ENCODE measurements at regions not wholly inside any gene's neighbourhood (a gene's known extent, or its start where the extent isn't known, plus 50 kb on each side); places are given as distances from the start of the nearest gene placed in this dataset.

- H3K27me3 ChIP-seq (ENCODE audit: control insufficient read depth in 3 of 3, insufficient read depth in 3 of 3, low read depth in 1 of 3, low read length in 3 of 3): peaks cover 0 to 3% (median 0%) of the 10 kb centered on the region in 3 experiments
- H2BK120ac ChIP-seq (ENCODE audit: low read depth, low read length): no peak overlapping the region
- H3K4me3 ChIP-seq (ENCODE audit: low read length in 2 of 2): no peak overlapping the region
- H3K27ac ChIP-seq (replicated peaks; ENCODE audit: low read length): no peak overlapping the region
- H3K9me3 ChIP-seq (replicated peaks in 1 of 2; ENCODE audit: control insufficient read depth in 2 of 2, insufficient read depth in 1 of 2, low read depth in 1 of 2, low read length in 2 of 2): peaks cover 0 to 2% of the 10 kb centered on the region in 2 donors
- no peak overlapping the region for H2BK15ac ChIP-seq (ENCODE audit: low read length)
- H4K8ac ChIP-seq (ENCODE audit: low read depth, low read length): no peak overlapping the region
- H3K4ac ChIP-seq (ENCODE audit: low read length): no peak overlapping the region
- DNase-seq (ENCODE audit: low spot score): no peak
- no peak overlapping the region for H2AK5ac ChIP-seq (ENCODE audit: low read depth, low read length)
- no peak overlapping the region for H2BK12ac ChIP-seq (ENCODE audit: low read length)
- no peak overlapping the region for H2BK5ac ChIP-seq (ENCODE audit: low read length)
- H3K9ac ChIP-seq (ENCODE audit: low read depth, low read length, poor library complexity): no peak overlapping the region
- WGBS, 2 donors (ENCODE audit: extremely low coverage in 2 of 2, insufficient read length in 2 of 2, insufficient replicate concordance in 1 of 2): no CpG with 5 or more reads among the region's 5 CpGs
- no peak overlapping the region for H2AFZ ChIP-seq (ENCODE audit: low read length)
- H3K4me1 ChIP-seq (ENCODE audit: control insufficient read depth in 2 of 2, insufficient read depth in 1 of 2, low read depth in 1 of 2, low read length in 2 of 2): peaks cover 0 to 2% of the 10 kb centered on the region in 2 donors
- no peaks in the 10 kb centered on the region for H3K36me3 ChIP-seq (replicated peaks in 1 of 2; ENCODE audit: control insufficient read depth in 2 of 2, insufficient read depth in 2 of 2, low read length in 2 of 2)
- no peak overlapping the region for H3K4me2 ChIP-seq (ENCODE audit: insufficient read depth, low read length, poor library complexity, severe bottlenecking)
- H3K18ac ChIP-seq (ENCODE audit: low read length): no peak overlapping the region
- H3K23ac ChIP-seq (ENCODE audit: low read depth, low read length, poor library complexity): no peak overlapping the region
- H4K91ac ChIP-seq (ENCODE audit: low read depth, low read length, poor library complexity): no peak overlapping the region
- H3K79me1 ChIP-seq (ENCODE audit: low read depth, low read length): no peaks in the 10 kb centered on the region
- H3K14ac ChIP-seq (ENCODE audit: low read length): no peak overlapping the region
Observed at GRCh38 chr5:173537228-173537627, 79.2 kb downstream of the BOD1 start.

GRCh38 chr5:173535976-173536639 lies 80.3 kb downstream of the BOD1 start:
- no peak overlapping the region for H4K8ac ChIP-seq (ENCODE audit: low read depth, low read length)
- no peak overlapping the region for H2BK12ac ChIP-seq (ENCODE audit: low read length)
- H3K36me3 ChIP-seq (replicated peaks in 1 of 2; ENCODE audit: control insufficient read depth in 2 of 2, insufficient read depth in 2 of 2, low read length in 2 of 2): no peaks in the 10 kb centered on the region
- no peak overlapping the region for H2BK5ac ChIP-seq (ENCODE audit: low read length)
- no peak overlapping the region for H3K18ac ChIP-seq (ENCODE audit: low read length)
- H3K4ac ChIP-seq (ENCODE audit: low read length): no peak overlapping the region
- DNase-seq (ENCODE audit: low spot score): no peak
- H3K4me3 ChIP-seq (ENCODE audit: low read length in 2 of 2): no peak overlapping the region
- H2BK15ac ChIP-seq (ENCODE audit: low read length): no peak overlapping the region
- H3K9ac ChIP-seq (ENCODE audit: low read depth, low read length, poor library complexity): no peak overlapping the region
- peaks cover 0 to 2% of the 10 kb centered on the region in 2 donors for H3K9me3 ChIP-seq (replicated peaks in 1 of 2; ENCODE audit: control insufficient read depth in 2 of 2, insufficient read depth in 1 of 2, low read depth in 1 of 2, low read length in 2 of 2)
- H3K79me1 ChIP-seq (ENCODE audit: low read depth, low read length): no peaks in the 10 kb centered on the region
- H3K4me1 ChIP-seq (ENCODE audit: control insufficient read depth in 2 of 2, insufficient read depth in 1 of 2, low read depth in 1 of 2, low read length in 2 of 2): peaks cover 0 to 2% of the 10 kb centered on the region in 2 donors
- no peak overlapping the region for H3K27ac ChIP-seq (replicated peaks; ENCODE audit: low read length)
- no peak overlapping the region for H2BK120ac ChIP-seq (ENCODE audit: low read depth, low read length)
- peaks cover 0 to 3% (median 0%) of the 10 kb centered on the region in 3 experiments for H3K27me3 ChIP-seq (ENCODE audit: control insufficient read depth in 3 of 3, insufficient read depth in 3 of 3, low read depth in 1 of 3, low read length in 3 of 3)
- no CpG with 5 or more reads among the region's 3 CpGs for WGBS, 2 donors (ENCODE audit: extremely low coverage in 2 of 2, insufficient read length in 2 of 2, insufficient replicate concordance in 1 of 2)
- H3K4me2 ChIP-seq (ENCODE audit: insufficient read depth, low read length, poor library complexity, severe bottlenecking): no peak overlapping the region
- H4K91ac ChIP-seq (ENCODE audit: low read depth, low read length, poor library complexity): no peak overlapping the region
- H3K23ac ChIP-seq (ENCODE audit: low read depth, low read length, poor library complexity): no peak overlapping the region
- H2AFZ ChIP-seq (ENCODE audit: low read length): no peak overlapping the region
- no peak overlapping the region for H2AK5ac ChIP-seq (ENCODE audit: low read depth, low read length)
- H3K14ac ChIP-seq (ENCODE audit: low read length): no peak overlapping the region

- no peak overlapping the region for H3K9ac ChIP-seq (ENCODE audit: low read depth, low read length, poor library complexity)
- no peaks in the 10 kb centered on the region for H3K36me3 ChIP-seq (replicated peaks in 1 of 2; ENCODE audit: control insufficient read depth in 2 of 2, insufficient read depth in 2 of 2, low read length in 2 of 2)
- peaks cover 0 to 2% of the 10 kb centered on the region in 2 donors for H3K9me3 ChIP-seq (replicated peaks in 1 of 2; ENCODE audit: control insufficient read depth in 2 of 2, insufficient read depth in 1 of 2, low read depth in 1 of 2, low read length in 2 of 2)
- WGBS, 2 donors (ENCODE audit: extremely low coverage in 2 of 2, insufficient read length in 2 of 2, insufficient replicate concordance in 1 of 2): no CpG with 5 or more reads among the region's 1 CpG
- no peak overlapping the region for H3K27ac ChIP-seq (replicated peaks; ENCODE audit: low read length)
- H3K4me2 ChIP-seq (ENCODE audit: insufficient read depth, low read length, poor library complexity, severe bottlenecking): no peak overlapping the region
- H3K4me1 ChIP-seq (ENCODE audit: control insufficient read depth in 2 of 2, insufficient read depth in 1 of 2, low read depth in 1 of 2, low read length in 2 of 2): peaks cover 0 to 2% of the 10 kb centered on the region in 2 donors
- H3K4ac ChIP-seq (ENCODE audit: low read length): no peak overlapping the region
- no peak for DNase-seq (ENCODE audit: low spot score)
- H3K4me3 ChIP-seq (ENCODE audit: low read length in 2 of 2): no peak overlapping the region
- H4K91ac ChIP-seq (ENCODE audit: low read depth, low read length, poor library complexity): no peak overlapping the region
- no peak overlapping the region for H2AFZ ChIP-seq (ENCODE audit: low read length)
- no peak overlapping the region for H3K23ac ChIP-seq (ENCODE audit: low read depth, low read length, poor library complexity)
- no peak overlapping the region for H3K14ac ChIP-seq (ENCODE audit: low read length)
- no peak overlapping the region for H2BK15ac ChIP-seq (ENCODE audit: low read length)
- H3K18ac ChIP-seq (ENCODE audit: low read length): no peak overlapping the region
- peaks cover 0 to 3% (median 0%) of the 10 kb centered on the region in 3 experiments for H3K27me3 ChIP-seq (ENCODE audit: control insufficient read depth in 3 of 3, insufficient read depth in 3 of 3, low read depth in 1 of 3, low read length in 3 of 3)
- H4K8ac ChIP-seq (ENCODE audit: low read depth, low read length): no peak overlapping the region
- no peak overlapping the region for H2BK12ac ChIP-seq (ENCODE audit: low read length)
- no peak overlapping the region for H2BK120ac ChIP-seq (ENCODE audit: low read depth, low read length)
- no peak overlapping the region for H2AK5ac ChIP-seq (ENCODE audit: low read depth, low read length)
- H3K79me1 ChIP-seq (ENCODE audit: low read depth, low read length): no peaks in the 10 kb centered on the region
- no peak overlapping the region for H2BK5ac ChIP-seq (ENCODE audit: low read length)
Observed at GRCh38 chr5:173535166-173535975, 81.1 kb downstream of the BOD1 start.

- no peak overlapping the region for H2BK12ac ChIP-seq (ENCODE audit: low read length)
Observed at GRCh38 chr5:173534664-173535063, 81.8 kb downstream of the BOD1 start.

More at GRCh38 chr5:173534664-173535063, 81.8 kb downstream of the BOD1 start:
- no peak overlapping the region for H2BK15ac ChIP-seq (ENCODE audit: low read length)
- no peak overlapping the region for H4K91ac ChIP-seq (ENCODE audit: low read depth, low read length, poor library complexity)
- WGBS, 2 donors (ENCODE audit: extremely low coverage in 2 of 2, insufficient read length in 2 of 2, insufficient replicate concordance in 1 of 2): no CpG with 5 or more reads among the region's 2 CpGs
- no peak overlapping the region for H3K23ac ChIP-seq (ENCODE audit: low read depth, low read length, poor library complexity)
- no peak overlapping the region for H3K14ac ChIP-seq (ENCODE audit: low read length)
- peaks cover 0 to 2% of the 10 kb centered on the region in 2 donors for H3K9me3 ChIP-seq (replicated peaks in 1 of 2; ENCODE audit: control insufficient read depth in 2 of 2, insufficient read depth in 1 of 2, low read depth in 1 of 2, low read length in 2 of 2)
- no peak overlapping the region for H3K27ac ChIP-seq (replicated peaks; ENCODE audit: low read length)
- no peak overlapping the region for H2BK120ac ChIP-seq (ENCODE audit: low read depth, low read length)
- DNase-seq (ENCODE audit: low spot score): no peak
- H3K27me3 ChIP-seq (ENCODE audit: control insufficient read depth in 3 of 3, insufficient read depth in 3 of 3, low read depth in 1 of 3, low read length in 3 of 3): peaks cover 0 to 3% (median 0%) of the 10 kb centered on the region in 3 experiments
- peaks cover 0 to 4% of the 10 kb centered on the region in 2 donors for H3K4me1 ChIP-seq (ENCODE audit: control insufficient read depth in 2 of 2, insufficient read depth in 1 of 2, low read depth in 1 of 2, low read length in 2 of 2)
- no peaks in the 10 kb centered on the region for H3K79me1 ChIP-seq (ENCODE audit: low read depth, low read length)
- H2AK5ac ChIP-seq (ENCODE audit: low read depth, low read length): no peak overlapping the region
- no peak overlapping the region for H3K4me2 ChIP-seq (ENCODE audit: insufficient read depth, low read length, poor library complexity, severe bottlenecking)
- H4K8ac ChIP-seq (ENCODE audit: low read depth, low read length): no peak overlapping the region
- no peak overlapping the region for H2BK5ac ChIP-seq (ENCODE audit: low read length)
- no peak overlapping the region for H3K9ac ChIP-seq (ENCODE audit: low read depth, low read length, poor library complexity)
- no peak overlapping the region for H3K18ac ChIP-seq (ENCODE audit: low read length)
- H3K4ac ChIP-seq (ENCODE audit: low read length): no peak overlapping the region
- H2AFZ ChIP-seq (ENCODE audit: low read length): no peak overlapping the region
- H3K36me3 ChIP-seq (replicated peaks in 1 of 2; ENCODE audit: control insufficient read depth in 2 of 2, insufficient read depth in 2 of 2, low read length in 2 of 2): no peaks in the 10 kb centered on the region
- H3K4me3 ChIP-seq (ENCODE audit: low read length in 2 of 2): no peak overlapping the region

Data from neuronal stem cell (in vitro differentiated cells).